ENCODE measurements at regions not wholly inside any gene's neighbourhood (a gene's known extent, or its start where the extent isn't known, plus 50 kb on each side); places are given as distances from the start of the nearest gene placed in this dataset.

DNA sequence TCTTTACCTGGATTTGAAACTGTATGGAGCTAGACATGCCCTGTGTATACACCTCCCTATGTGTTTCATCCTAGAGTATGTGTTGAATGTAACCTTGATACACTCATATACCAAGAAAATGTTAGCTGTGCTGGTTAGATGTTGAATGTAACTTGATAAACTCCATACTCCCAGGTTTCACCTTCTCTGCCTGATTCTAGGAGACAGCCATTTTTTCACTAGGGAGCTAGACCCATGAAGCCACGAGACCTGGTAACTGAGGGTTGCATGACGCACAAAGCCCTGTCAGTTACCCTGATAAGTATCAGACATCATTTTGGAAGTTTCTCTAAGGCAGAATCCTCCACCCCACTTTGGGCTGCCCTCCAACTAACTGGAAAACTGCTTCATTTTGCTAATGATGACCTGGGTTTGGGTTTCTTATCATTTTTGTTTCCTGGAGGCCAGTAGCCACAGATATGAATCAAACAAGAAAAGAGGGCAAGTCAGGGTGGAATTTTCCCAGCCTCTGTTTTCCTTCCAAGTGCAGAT, 478.5 kb upstream of the KIF2A start:
- no peak overlapping the region for H4K91ac ChIP-seq (ENCODE audit: low read depth, low read length, poor library complexity)
- no peak overlapping the region for H2AFZ ChIP-seq (ENCODE audit: low read length)
- H4K8ac ChIP-seq (ENCODE audit: low read depth, low read length) = no peak overlapping the region
- H3K4me3 ChIP-seq (ENCODE audit: low read length in 2 of 2) = no peak overlapping the region
- peaks cover 2% of the 10 kb centered on the region for H3K79me1 ChIP-seq (ENCODE audit: low read depth, low read length)
- H3K36me3 ChIP-seq (replicated peaks in 1 of 2; ENCODE audit: control insufficient read depth in 2 of 2, insufficient read depth in 2 of 2, low read length in 2 of 2) = no peaks in the 10 kb centered on the region
- WGBS, 2 donors (ENCODE audit: extremely low coverage in 2 of 2, insufficient read length in 2 of 2, insufficient replicate concordance in 1 of 2) = no CpG with 5 or more reads among the region's 2 CpGs
- H2BK12ac ChIP-seq (ENCODE audit: low read length) = no peak overlapping the region
- H3K27ac ChIP-seq (replicated peaks; ENCODE audit: low read length) = no peak overlapping the region
- no peak overlapping the region for H3K9ac ChIP-seq (ENCODE audit: low read depth, low read length, poor library complexity)
- H3K9me3 ChIP-seq (replicated peaks in 1 of 2; ENCODE audit: control insufficient read depth in 2 of 2, insufficient read depth in 1 of 2, low read depth in 1 of 2, low read length in 2 of 2) = no peaks in the 10 kb centered on the region
- no peak overlapping the region for H2BK15ac ChIP-seq (ENCODE audit: low read length)
- no peak overlapping the region for H3K4ac ChIP-seq (ENCODE audit: low read length)
- H3K4me1 ChIP-seq (ENCODE audit: control insufficient read depth in 2 of 2, insufficient read depth in 1 of 2, low read depth in 1 of 2, low read length in 2 of 2) = peaks cover 8 to 11% of the 10 kb centered on the region in 2 donors
- no peak overlapping the region for H3K23ac ChIP-seq (ENCODE audit: low read depth, low read length, poor library complexity)
- H3K27me3 ChIP-seq (ENCODE audit: control insufficient read depth in 3 of 3, insufficient read depth in 3 of 3, low read depth in 1 of 3, low read length in 3 of 3) = no peaks in the 10 kb centered on the region
- no peak overlapping the region for H2BK120ac ChIP-seq (ENCODE audit: low read depth, low read length)
- H2BK5ac ChIP-seq (ENCODE audit: low read length) = no peak overlapping the region
- H3K18ac ChIP-seq (ENCODE audit: low read length) = no peak overlapping the region
- no peak overlapping the region for H2AK5ac ChIP-seq (ENCODE audit: low read depth, low read length)
- DNase-seq (ENCODE audit: low spot score) = no peak
- no peak overlapping the region for H3K4me2 ChIP-seq (ENCODE audit: insufficient read depth, low read length, poor library complexity, severe bottlenecking)
- H3K14ac ChIP-seq (ENCODE audit: low read length) = no peak overlapping the region

DNA sequence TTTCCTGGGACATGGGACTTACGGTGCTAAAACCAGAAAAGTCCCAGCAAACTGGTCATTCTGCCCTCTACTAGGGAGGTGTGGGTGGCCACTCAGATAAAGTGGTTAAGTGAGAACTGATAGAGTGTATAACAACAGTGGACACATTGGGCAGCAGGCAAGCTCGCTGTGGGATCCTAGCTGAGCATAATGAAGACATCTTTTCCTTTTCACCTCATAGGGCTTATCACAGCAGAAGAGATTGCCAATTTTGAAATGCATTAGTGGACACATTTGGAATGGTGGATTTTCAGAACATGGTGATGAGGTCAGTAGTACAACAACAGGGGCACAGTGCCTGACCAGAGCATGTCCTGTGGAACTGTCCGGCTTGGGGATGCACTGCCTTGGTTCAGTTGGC, 477.1 kb upstream of the KIF2A start:
- H3K27me3 ChIP-seq (ENCODE audit: control insufficient read depth in 3 of 3, insufficient read depth in 3 of 3, low read depth in 1 of 3, low read length in 3 of 3) = no peaks in the 10 kb centered on the region
- H3K27ac ChIP-seq (replicated peaks; ENCODE audit: low read length) = no peak overlapping the region
- WGBS, 2 donors (ENCODE audit: extremely low coverage in 2 of 2, insufficient read length in 2 of 2, insufficient replicate concordance in 1 of 2) = no CpG with 5 or more reads among the region's 3 CpGs
- no peaks in the 10 kb centered on the region for H3K36me3 ChIP-seq (replicated peaks in 1 of 2; ENCODE audit: control insufficient read depth in 2 of 2, insufficient read depth in 2 of 2, low read length in 2 of 2)
- no peak overlapping the region for H2BK15ac ChIP-seq (ENCODE audit: low read length)
- H4K8ac ChIP-seq (ENCODE audit: low read depth, low read length) = no peak overlapping the region
- no peak overlapping the region for H3K23ac ChIP-seq (ENCODE audit: low read depth, low read length, poor library complexity)
- no peak overlapping the region for H4K91ac ChIP-seq (ENCODE audit: low read depth, low read length, poor library complexity)
- no peak overlapping the region for H3K4ac ChIP-seq (ENCODE audit: low read length)
- no peak overlapping the region for H3K14ac ChIP-seq (ENCODE audit: low read length)
- no peaks in the 10 kb centered on the region for H3K9me3 ChIP-seq (replicated peaks in 1 of 2; ENCODE audit: control insufficient read depth in 2 of 2, insufficient read depth in 1 of 2, low read depth in 1 of 2, low read length in 2 of 2)
- H2BK5ac ChIP-seq (ENCODE audit: low read length) = no peak overlapping the region
- H3K9ac ChIP-seq (ENCODE audit: low read depth, low read length, poor library complexity) = no peak overlapping the region
- H3K4me3 ChIP-seq (ENCODE audit: low read length in 2 of 2) = no peak overlapping the region
- H2BK12ac ChIP-seq (ENCODE audit: low read length) = no peak overlapping the region
- no peak overlapping the region for H3K18ac ChIP-seq (ENCODE audit: low read length)
- no peak overlapping the region for H2BK120ac ChIP-seq (ENCODE audit: low read depth, low read length)
- no peak overlapping the region for H3K4me2 ChIP-seq (ENCODE audit: insufficient read depth, low read length, poor library complexity, severe bottlenecking)
- peaks cover 2 to 8% of the 10 kb centered on the region in 2 donors for H3K4me1 ChIP-seq (ENCODE audit: control insufficient read depth in 2 of 2, insufficient read depth in 1 of 2, low read depth in 1 of 2, low read length in 2 of 2)
- DNase-seq (ENCODE audit: low spot score) = no peak
- H2AK5ac ChIP-seq (ENCODE audit: low read depth, low read length) = no peak overlapping the region
- peaks cover 2% of the 10 kb centered on the region for H3K79me1 ChIP-seq (ENCODE audit: low read depth, low read length)
- H2AFZ ChIP-seq (ENCODE audit: low read length) = peak overlapping the region; percentile 12

DNA sequence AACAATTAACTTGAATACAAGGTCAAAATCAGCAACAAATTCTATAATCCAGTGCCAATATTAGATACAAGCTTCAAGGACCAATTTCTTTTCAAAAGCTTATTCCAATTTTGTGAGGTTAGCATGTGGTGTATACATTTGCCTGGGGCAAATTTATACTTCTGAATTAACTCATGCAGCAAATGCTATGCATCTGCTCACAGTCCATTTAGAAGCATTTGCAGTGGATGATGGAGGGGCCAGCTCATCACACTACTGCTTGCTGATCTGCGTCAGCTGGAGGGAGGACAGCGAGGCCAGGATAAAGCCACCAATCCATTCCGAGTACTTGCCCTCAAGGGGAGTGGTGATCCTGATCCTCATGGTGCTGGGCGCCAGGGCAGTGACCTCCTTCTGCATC, 474.3 kb upstream of the KIF2A start:
- no peak overlapping the region for H2BK5ac ChIP-seq (ENCODE audit: low read length)
- H3K23ac ChIP-seq (ENCODE audit: low read depth, low read length, poor library complexity) = no peak overlapping the region
- WGBS, 2 donors (ENCODE audit: extremely low coverage in 2 of 2, insufficient read length in 2 of 2, insufficient replicate concordance in 1 of 2) = no CpG with 5 or more reads among the region's 4 CpGs

DNA sequence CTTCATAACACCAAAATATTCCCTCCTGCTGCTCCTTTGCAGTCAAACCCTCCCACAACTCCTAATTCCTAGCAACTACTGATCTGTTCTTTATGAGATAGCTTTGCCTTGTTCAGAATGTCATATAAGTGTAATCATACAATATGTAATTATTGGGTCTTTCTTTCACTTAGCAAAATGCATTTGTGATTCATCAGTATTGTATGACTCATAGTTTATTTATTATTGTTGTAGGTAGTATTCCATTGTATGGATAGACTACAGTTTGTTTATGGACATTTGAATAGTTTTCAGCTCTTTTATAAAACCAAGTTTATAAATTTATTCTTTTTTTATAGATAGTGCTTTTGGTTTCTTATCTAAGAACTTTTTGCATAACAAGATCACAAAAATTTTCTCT, 468.2 kb upstream of the KIF2A start:
- H3K4ac ChIP-seq (ENCODE audit: low read length) = no peak overlapping the region
- H3K4me2 ChIP-seq (ENCODE audit: insufficient read depth, low read length, poor library complexity, severe bottlenecking) = no peak overlapping the region
- H4K91ac ChIP-seq (ENCODE audit: low read depth, low read length, poor library complexity) = no peak overlapping the region
- H3K14ac ChIP-seq (ENCODE audit: low read length) = no peak overlapping the region
- no peak overlapping the region for H2AFZ ChIP-seq (ENCODE audit: low read length)
- no peak overlapping the region for H2AK5ac ChIP-seq (ENCODE audit: low read depth, low read length)
- H2BK5ac ChIP-seq (ENCODE audit: low read length) = no peak overlapping the region
- H3K4me3 ChIP-seq (ENCODE audit: low read length in 2 of 2) = no peak overlapping the region
- H3K27ac ChIP-seq (replicated peaks; ENCODE audit: low read length) = no peak overlapping the region
- no peak overlapping the region for H2BK120ac ChIP-seq (ENCODE audit: low read depth, low read length)
- no peak overlapping the region for H3K18ac ChIP-seq (ENCODE audit: low read length)
- no peaks in the 10 kb centered on the region for H3K4me1 ChIP-seq (ENCODE audit: control insufficient read depth in 2 of 2, insufficient read depth in 1 of 2, low read depth in 1 of 2, low read length in 2 of 2)
- H3K9ac ChIP-seq (ENCODE audit: low read depth, low read length, poor library complexity) = no peak overlapping the region
- no peak for DNase-seq (ENCODE audit: low spot score)
- H3K79me1 ChIP-seq (ENCODE audit: low read depth, low read length) = no peaks in the 10 kb centered on the region
- H3K9me3 ChIP-seq (replicated peaks in 1 of 2; ENCODE audit: control insufficient read depth in 2 of 2, insufficient read depth in 1 of 2, low read depth in 1 of 2, low read length in 2 of 2) = no peaks in the 10 kb centered on the region
- H3K23ac ChIP-seq (ENCODE audit: low read depth, low read length, poor library complexity) = no peak overlapping the region
- no peak overlapping the region for H4K8ac ChIP-seq (ENCODE audit: low read depth, low read length)
- no peaks in the 10 kb centered on the region for H3K27me3 ChIP-seq (ENCODE audit: control insufficient read depth in 3 of 3, insufficient read depth in 3 of 3, low read depth in 1 of 3, low read length in 3 of 3)
- H3K36me3 ChIP-seq (replicated peaks in 1 of 2; ENCODE audit: control insufficient read depth in 2 of 2, insufficient read depth in 2 of 2, low read length in 2 of 2) = no peaks in the 10 kb centered on the region
- H2BK12ac ChIP-seq (ENCODE audit: low read length) = no peak overlapping the region
- no peak overlapping the region for H2BK15ac ChIP-seq (ENCODE audit: low read length)

More for the DNA sequence above, 474.3 kb upstream of the KIF2A start:
- no peak overlapping the region for H4K8ac ChIP-seq (ENCODE audit: low read depth, low read length)
- H3K14ac ChIP-seq (ENCODE audit: low read length) = no peak overlapping the region
- H2BK12ac ChIP-seq (ENCODE audit: low read length) = no peak overlapping the region
- H3K27me3 ChIP-seq (ENCODE audit: control insufficient read depth in 3 of 3, insufficient read depth in 3 of 3, low read depth in 1 of 3, low read length in 3 of 3) = no peaks in the 10 kb centered on the region
- H3K4ac ChIP-seq (ENCODE audit: low read length) = no peak overlapping the region
- no peak overlapping the region for H2BK120ac ChIP-seq (ENCODE audit: low read depth, low read length)
- no peak overlapping the region for H4K91ac ChIP-seq (ENCODE audit: low read depth, low read length, poor library complexity)
- H3K18ac ChIP-seq (ENCODE audit: low read length) = no peak overlapping the region
- H3K4me2 ChIP-seq (ENCODE audit: insufficient read depth, low read length, poor library complexity, severe bottlenecking) = no peak overlapping the region
- H2AK5ac ChIP-seq (ENCODE audit: low read depth, low read length) = no peak overlapping the region
- H2BK15ac ChIP-seq (ENCODE audit: low read length) = no peak overlapping the region
- no peak overlapping the region for H3K27ac ChIP-seq (replicated peaks; ENCODE audit: low read length)
- H3K4me1 ChIP-seq (ENCODE audit: control insufficient read depth in 2 of 2, insufficient read depth in 1 of 2, low read depth in 1 of 2, low read length in 2 of 2) = peaks cover 2 to 8% of the 10 kb centered on the region in 2 donors
- DNase-seq (ENCODE audit: low spot score) = no peak
- no peak overlapping the region for H2AFZ ChIP-seq (ENCODE audit: low read length)
- H3K9ac ChIP-seq (ENCODE audit: low read depth, low read length, poor library complexity) = no peak overlapping the region
- H3K79me1 ChIP-seq (ENCODE audit: low read depth, low read length) = peaks cover 2% of the 10 kb centered on the region
- H3K36me3 ChIP-seq (replicated peaks in 1 of 2; ENCODE audit: control insufficient read depth in 2 of 2, insufficient read depth in 2 of 2, low read length in 2 of 2) = no peaks in the 10 kb centered on the region
- H3K9me3 ChIP-seq (replicated peaks in 1 of 2; ENCODE audit: control insufficient read depth in 2 of 2, insufficient read depth in 1 of 2, low read depth in 1 of 2, low read length in 2 of 2) = no peaks in the 10 kb centered on the region
- peak overlapping the region in 1 of 2 donors; percentile 27 for H3K4me3 ChIP-seq (ENCODE audit: low read length in 2 of 2)
